ENCODE measurements at regions not wholly inside any gene's neighbourhood (a gene's known extent, or its start where the extent isn't known, plus 50 kb on each side); places are given as distances from the start of the nearest gene placed in this dataset.

DNA sequence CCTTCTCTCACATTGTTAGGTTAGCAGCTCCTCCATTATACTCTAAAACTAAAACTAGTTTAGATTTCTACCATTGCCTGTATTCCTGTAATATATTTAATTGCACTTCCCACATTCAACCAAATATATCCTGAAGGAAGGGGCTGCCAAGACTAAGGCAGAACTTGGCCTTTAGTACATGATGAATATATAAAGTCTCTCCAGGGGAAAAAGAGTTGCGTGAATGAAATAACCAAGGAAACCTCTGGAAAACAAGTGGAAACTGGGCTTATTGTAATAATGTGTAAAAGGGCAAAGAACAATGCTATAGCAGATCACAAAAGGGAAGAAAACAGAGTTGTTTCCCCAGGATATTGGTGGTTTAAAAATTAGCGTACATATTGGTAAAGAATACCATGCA is 1012.5 kb upstream of the PRMT6 start:
- no peaks in the 10 kb centered on the region for H3K4me1 ChIP-seq (ENCODE audit: control insufficient read depth in 3 of 3, insufficient read depth in 2 of 3, low read depth in 1 of 3, low read length in 2 of 3)
- DNase-seq (no peak), FAIRE-seq (no peak)
- no peaks in the 10 kb centered on the region for H3K27me3 ChIP-seq (ENCODE audit: control insufficient read depth in 3 of 3, insufficient read depth in 3 of 3, low read length in 3 of 3)
- 90 to 95% (median 95%) methylated on average over 2 of the region's 2 CpGs for WGBS, 3 donors
- no peaks in the 10 kb centered on the region for H3K36me3 ChIP-seq (ENCODE audit: control insufficient read depth in 3 of 3, insufficient read depth in 2 of 3, low read depth in 1 of 3, low read length in 3 of 3)
- H3K9me3 ChIP-seq (ENCODE audit: control insufficient read depth in 2 of 2, insufficient read depth in 1 of 2, low read depth in 1 of 2, low read length in 1 of 2) = no peaks in the 10 kb centered on the region
- no peak overlapping the region for H3K4me3 ChIP-seq (ENCODE audit: low read depth in 1 of 3, low read length in 3 of 3)
- no peak overlapping the region for H3K27ac ChIP-seq (ENCODE audit: low read depth in 1 of 3, low read length in 2 of 3)

DNA sequence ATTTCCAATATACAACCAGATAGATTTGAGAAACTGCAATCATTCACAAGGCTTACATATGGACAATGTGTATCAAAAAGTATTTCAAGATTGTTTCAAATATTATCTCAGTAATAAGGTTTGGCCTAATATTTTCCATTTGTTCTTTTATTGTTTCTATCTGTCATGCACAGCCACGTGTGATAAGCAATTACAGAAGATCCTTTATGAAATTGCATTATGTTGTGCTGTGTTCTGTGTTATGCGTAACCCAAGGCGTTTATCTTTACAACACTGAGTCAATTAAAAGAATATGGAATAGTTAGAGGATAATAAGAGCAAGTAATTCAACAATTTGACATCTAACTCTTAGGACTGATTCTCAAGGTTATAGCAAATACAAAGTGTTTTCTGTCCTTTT is 1009.3 kb upstream of the PRMT6 start:
- Histone ChIP-seq H3K9me3 (ENCODE audit: control insufficient read depth in 2 of 2, insufficient read depth in 1 of 2, low read depth in 1 of 2, low read length in 1 of 2) (no peaks in the 10 kb centered on the region), H3K4me1 (ENCODE audit: control insufficient read depth in 3 of 3, insufficient read depth in 2 of 3, low read depth in 1 of 3, low read length in 2 of 3) (no peaks in the 10 kb centered on the region), H3K4me3 (ENCODE audit: low read depth in 1 of 3, low read length in 3 of 3) (no peak overlapping the region), H3K27ac (ENCODE audit: low read depth in 1 of 3, low read length in 2 of 3) (no peak overlapping the region), H3K27me3 (ENCODE audit: control insufficient read depth in 3 of 3, insufficient read depth in 3 of 3, low read length in 3 of 3) (no peaks in the 10 kb centered on the region), H3K36me3 (ENCODE audit: control insufficient read depth in 3 of 3, insufficient read depth in 2 of 3, low read depth in 1 of 3, low read length in 3 of 3) (no peaks in the 10 kb centered on the region)
- FAIRE-seq (no peak), DNase-seq (no peak)
- WGBS, 3 donors = 60 to 72% (median 62%) methylated on average over 3 of the region's 3 CpGs

DNA sequence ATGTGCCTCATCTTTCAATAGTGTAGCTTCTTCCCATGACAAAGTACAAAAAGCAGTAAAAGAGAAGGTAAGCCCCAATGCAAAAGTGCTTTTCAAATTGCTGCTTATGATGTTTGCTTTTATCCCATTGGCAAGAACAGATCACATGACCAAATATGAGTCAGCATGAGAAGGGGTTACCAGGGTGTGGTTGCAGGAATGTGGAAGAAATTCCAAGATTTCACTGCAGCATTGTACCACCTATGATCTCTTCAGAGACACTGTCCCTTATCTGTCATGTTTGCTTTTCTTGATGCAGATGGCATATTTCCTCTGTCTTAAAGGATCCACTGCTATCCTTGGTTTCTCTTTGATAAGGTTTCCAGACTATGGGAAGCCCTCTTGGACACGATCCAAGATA is 1006.9 kb upstream of the PRMT6 start:
- FAIRE-seq (no peak), DNase-seq (no peak)
- H3K9me3 ChIP-seq (ENCODE audit: control insufficient read depth in 2 of 2, insufficient read depth in 1 of 2, low read depth in 1 of 2, low read length in 1 of 2) = no peaks in the 10 kb centered on the region
- H3K4me3 ChIP-seq (ENCODE audit: low read depth in 1 of 3, low read length in 3 of 3) = no peak overlapping the region
- no peaks in the 10 kb centered on the region for H3K36me3 ChIP-seq (ENCODE audit: control insufficient read depth in 3 of 3, insufficient read depth in 2 of 3, low read depth in 1 of 3, low read length in 3 of 3)
- 10 to 33% (median 11%) methylated on average over 1 of the region's 1 CpG for WGBS, 3 donors
- no peaks in the 10 kb centered on the region for H3K4me1 ChIP-seq (ENCODE audit: control insufficient read depth in 3 of 3, insufficient read depth in 2 of 3, low read depth in 1 of 3, low read length in 2 of 3)
- H3K27ac ChIP-seq (ENCODE audit: low read depth in 1 of 3, low read length in 2 of 3) = no peak overlapping the region
- H3K27me3 ChIP-seq (ENCODE audit: control insufficient read depth in 3 of 3, insufficient read depth in 3 of 3, low read length in 3 of 3) = no peaks in the 10 kb centered on the region

DNA sequence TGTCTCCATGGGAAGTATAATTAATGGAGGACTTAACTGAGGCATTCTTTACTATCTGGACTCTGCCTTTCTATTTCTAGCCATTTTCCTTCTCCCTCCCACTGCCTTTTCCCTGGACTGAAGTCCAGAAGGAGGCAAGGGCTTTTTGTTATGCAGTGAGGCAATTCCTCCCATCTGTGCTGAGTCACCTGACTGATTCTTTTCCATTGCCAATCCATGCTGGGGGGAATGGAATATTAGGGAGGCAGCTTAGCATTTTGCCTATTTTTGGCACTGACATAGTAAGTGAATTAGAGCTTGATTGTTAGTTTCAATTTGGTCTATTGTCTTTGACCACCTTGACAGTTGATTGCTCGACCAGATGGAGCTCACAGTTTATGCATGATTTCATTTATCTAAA is 1000.6 kb upstream of the PRMT6 start:
- H3K27me3 ChIP-seq (ENCODE audit: control insufficient read depth in 3 of 3, insufficient read depth in 3 of 3, low read length in 3 of 3) = no peaks in the 10 kb centered on the region
- FAIRE-seq (no peak), DNase-seq (no peak)
- no peaks in the 10 kb centered on the region for H3K9me3 ChIP-seq (ENCODE audit: control insufficient read depth in 2 of 2, insufficient read depth in 1 of 2, low read depth in 1 of 2, low read length in 1 of 2)
- H3K36me3 ChIP-seq (ENCODE audit: control insufficient read depth in 3 of 3, insufficient read depth in 2 of 3, low read depth in 1 of 3, low read length in 3 of 3) = no peaks in the 10 kb centered on the region
- no peak overlapping the region for H3K27ac ChIP-seq (ENCODE audit: low read depth in 1 of 3, low read length in 2 of 3)
- H3K4me1 ChIP-seq (ENCODE audit: control insufficient read depth in 3 of 3, insufficient read depth in 2 of 3, low read depth in 1 of 3, low read length in 2 of 3) = no peaks in the 10 kb centered on the region
- WGBS, 3 donors = 33 to 63% (median 43%) methylated on average over 1 of the region's 1 CpG
- no peak overlapping the region for H3K4me3 ChIP-seq (ENCODE audit: low read depth in 1 of 3, low read length in 3 of 3)

DNA sequence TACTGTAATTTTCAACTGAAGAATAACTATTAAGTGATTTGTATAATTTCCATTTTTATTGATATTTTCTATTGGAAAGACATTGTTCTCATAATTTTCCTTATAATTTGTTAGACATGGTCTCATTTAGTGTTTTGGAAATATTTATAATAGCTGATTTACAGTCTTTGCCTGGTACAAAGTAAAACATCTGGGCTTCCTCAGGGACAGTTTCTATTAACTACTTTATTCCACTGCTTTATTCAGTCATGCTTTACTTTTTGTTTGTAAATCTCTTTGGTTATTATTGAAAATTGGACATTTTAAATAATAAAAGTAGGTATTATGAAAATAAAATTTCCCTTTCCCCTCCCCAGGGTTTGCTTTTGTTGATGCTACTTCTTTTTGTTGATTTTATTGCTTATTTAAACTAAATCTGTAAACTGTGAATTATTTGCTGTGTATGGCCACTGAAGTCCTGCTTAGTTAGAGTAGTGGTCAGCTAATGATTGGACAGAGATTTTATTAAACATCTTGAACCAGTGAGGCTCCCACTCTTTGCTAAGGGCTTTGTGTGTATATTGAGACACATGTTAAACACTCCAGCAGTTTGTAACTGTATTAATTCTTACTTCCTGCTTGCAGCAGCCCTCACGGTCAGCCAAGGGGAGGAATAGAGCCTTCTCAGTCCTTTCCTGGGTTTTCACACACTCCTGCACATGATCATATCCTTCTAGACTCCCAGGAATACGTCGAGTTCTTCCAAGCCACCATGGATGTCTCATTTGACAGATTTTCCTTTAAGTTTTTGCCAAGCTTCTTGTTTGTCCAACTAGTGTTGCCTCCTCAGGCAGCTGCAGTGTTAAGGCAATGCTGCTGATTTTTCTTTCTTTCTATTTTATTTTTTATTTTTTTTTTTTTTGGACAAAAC is 994.6 kb upstream of the PRMT6 start:
- H3K27ac ChIP-seq (ENCODE audit: low read depth in 1 of 3, low read length in 2 of 3) = no peak overlapping the region
- DNase-seq (peak in 1 of 2 donors; percentile 3), FAIRE-seq (no peak)
- H3K4me1 ChIP-seq (ENCODE audit: control insufficient read depth in 3 of 3, insufficient read depth in 2 of 3, low read depth in 1 of 3, low read length in 2 of 3) = no peaks in the 10 kb centered on the region
- 29 to 43% (median 42%) methylated on average over 3 of the region's 3 CpGs for WGBS, 3 donors
- no peak overlapping the region for H3K4me3 ChIP-seq (ENCODE audit: low read depth in 1 of 3, low read length in 3 of 3)
- H3K9me3 ChIP-seq (ENCODE audit: control insufficient read depth in 2 of 2, insufficient read depth in 1 of 2, low read depth in 1 of 2, low read length in 1 of 2) = no peaks in the 10 kb centered on the region
- H3K36me3 ChIP-seq (ENCODE audit: control insufficient read depth in 3 of 3, insufficient read depth in 2 of 3, low read depth in 1 of 3, low read length in 3 of 3) = no peaks in the 10 kb centered on the region
- H3K27me3 ChIP-seq (ENCODE audit: control insufficient read depth in 3 of 3, insufficient read depth in 3 of 3, low read length in 3 of 3) = no peaks in the 10 kb centered on the region

DNA sequence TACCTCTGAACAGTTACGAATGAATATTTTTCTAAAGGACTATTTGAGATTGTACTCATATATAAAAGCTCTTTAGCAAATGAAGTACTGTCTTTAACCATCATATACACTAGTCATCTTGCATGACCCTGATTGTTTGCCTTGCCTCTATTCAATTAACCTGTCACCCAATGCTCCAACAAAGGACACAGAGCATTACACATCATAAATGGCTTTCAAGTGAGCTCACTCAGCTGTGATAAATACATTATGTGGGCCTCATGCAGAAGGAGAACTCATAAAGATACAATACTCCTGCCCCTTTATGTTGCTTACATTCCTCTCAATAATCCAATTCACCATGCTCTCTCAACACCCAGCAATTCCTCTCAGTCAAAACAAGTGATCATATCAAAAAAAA is 993.0 kb upstream of the PRMT6 start:
- H3K36me3 ChIP-seq (ENCODE audit: control insufficient read depth in 3 of 3, insufficient read depth in 2 of 3, low read depth in 1 of 3, low read length in 3 of 3) = no peaks in the 10 kb centered on the region
- H3K4me3 ChIP-seq (ENCODE audit: low read depth in 1 of 3, low read length in 3 of 3) = no peak overlapping the region
- H3K9me3 ChIP-seq (ENCODE audit: control insufficient read depth in 2 of 2, insufficient read depth in 1 of 2, low read depth in 1 of 2, low read length in 1 of 2) = no peaks in the 10 kb centered on the region
- H3K4me1 ChIP-seq (ENCODE audit: control insufficient read depth in 3 of 3, insufficient read depth in 2 of 3, low read depth in 1 of 3, low read length in 2 of 3) = no peaks in the 10 kb centered on the region
- H3K27ac ChIP-seq (ENCODE audit: low read depth in 1 of 3, low read length in 2 of 3) = no peak overlapping the region
- no peak for DNase-seq
- 88 to 95% (median 91%) methylated on average over 1 of the region's 1 CpG for WGBS, 3 donors
- FAIRE-seq = no peak
- H3K27me3 ChIP-seq (ENCODE audit: control insufficient read depth in 3 of 3, insufficient read depth in 3 of 3, low read length in 3 of 3) = no peaks in the 10 kb centered on the region

DNA sequence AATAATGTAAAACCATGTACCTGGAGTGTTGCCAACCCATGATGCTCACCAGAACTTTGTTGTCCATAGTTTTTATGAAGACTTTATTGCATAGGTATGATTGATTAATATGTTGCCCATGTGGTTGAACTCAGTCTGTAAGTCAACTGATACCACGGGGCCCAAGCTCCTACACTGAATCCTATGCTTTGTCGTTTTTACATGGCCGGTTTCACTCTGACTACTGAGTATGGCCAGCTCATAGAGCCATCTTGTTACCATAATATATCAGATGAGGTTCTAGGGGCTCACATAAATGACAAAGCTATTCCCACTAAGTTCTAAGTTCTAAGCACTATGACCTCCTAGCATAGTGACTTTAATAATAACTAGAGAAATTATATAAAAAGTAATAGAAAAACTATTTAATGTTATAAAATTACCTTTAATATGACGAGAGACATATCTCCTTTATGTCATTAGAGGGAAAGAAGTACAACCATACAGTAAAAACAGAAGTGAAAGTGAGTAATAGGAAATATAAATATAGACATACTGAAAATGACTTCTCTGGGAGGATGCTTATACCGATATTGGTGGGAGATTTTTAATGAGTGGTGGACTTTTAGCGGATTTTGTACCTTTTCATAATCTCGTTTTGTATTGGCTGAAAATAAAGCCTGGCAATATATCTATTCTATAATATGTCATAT is 983.4 kb upstream of the PRMT6 start:
- H3K27me3 ChIP-seq (ENCODE audit: control insufficient read depth in 3 of 3, insufficient read depth in 3 of 3, low read length in 3 of 3) = no peaks in the 10 kb centered on the region
- WGBS, 3 donors = 64 to 77% (median 72%) methylated on average over 7 of the region's 7 CpGs
- no peak for DNase-seq
- no peaks in the 10 kb centered on the region for H3K4me1 ChIP-seq (ENCODE audit: control insufficient read depth in 3 of 3, insufficient read depth in 2 of 3, low read depth in 1 of 3, low read length in 2 of 3)
- H3K36me3 ChIP-seq (ENCODE audit: control insufficient read depth in 3 of 3, insufficient read depth in 2 of 3, low read depth in 1 of 3, low read length in 3 of 3) = no peaks in the 10 kb centered on the region
- no peak for FAIRE-seq
- H3K27ac ChIP-seq (ENCODE audit: low read depth in 1 of 3, low read length in 2 of 3) = no peak overlapping the region
- no peak overlapping the region for H3K4me3 ChIP-seq (ENCODE audit: low read depth in 1 of 3, low read length in 3 of 3)
- no peaks in the 10 kb centered on the region for H3K9me3 ChIP-seq (ENCODE audit: control insufficient read depth in 2 of 2, insufficient read depth in 1 of 2, low read depth in 1 of 2, low read length in 1 of 2)

DNA sequence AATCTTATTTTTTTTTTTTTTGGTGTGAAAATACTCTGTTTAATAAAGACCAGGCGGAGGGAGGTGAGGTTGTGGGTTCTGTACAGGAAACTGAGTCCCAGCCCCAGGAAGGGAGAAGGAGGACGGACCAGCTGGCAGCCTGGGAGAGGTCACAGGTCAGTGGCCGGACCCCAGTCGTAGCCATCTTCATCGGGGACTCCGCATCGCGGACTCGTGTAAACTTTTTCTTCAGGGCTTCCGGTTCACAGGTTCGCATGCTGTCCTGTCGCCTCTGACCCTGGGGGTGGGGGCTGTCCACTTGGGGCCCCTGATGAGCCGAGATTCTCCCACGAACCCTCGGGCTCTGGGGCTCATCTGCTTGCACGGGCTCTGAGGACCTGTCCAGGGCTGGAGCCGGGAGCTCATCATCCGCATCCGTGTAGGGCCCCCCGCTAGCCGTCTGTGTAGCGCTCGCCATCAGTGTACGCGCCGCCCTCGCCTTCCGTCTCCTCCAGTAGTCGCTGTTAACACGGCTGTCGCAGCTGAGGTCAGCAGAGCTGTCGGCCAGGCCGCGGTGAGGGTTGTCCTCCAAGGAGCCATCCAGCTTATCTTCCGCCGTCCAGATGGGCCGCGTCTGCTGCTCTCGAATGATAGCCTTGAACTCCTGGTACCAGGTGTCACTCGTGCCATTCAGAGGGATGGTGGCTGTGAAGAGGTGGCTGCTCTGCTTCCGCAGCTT is 975.7 kb upstream of the PRMT6 start:
- 29 to 45% (median 41%) methylated on average over 41 of the region's 41 CpGs for WGBS, 3 donors
- no peak for DNase-seq
- Histone ChIP-seq H3K9me3 (ENCODE audit: control insufficient read depth in 2 of 2, insufficient read depth in 1 of 2, low read depth in 1 of 2, low read length in 1 of 2) (no peaks in the 10 kb centered on the region), H3K27me3 (ENCODE audit: control insufficient read depth in 3 of 3, insufficient read depth in 3 of 3, low read length in 3 of 3) (peaks cover 0 to 3% (median 2%) of the 10 kb centered on the region in 3 donors), H3K4me1 (ENCODE audit: control insufficient read depth in 3 of 3, insufficient read depth in 2 of 3, low read depth in 1 of 3, low read length in 2 of 3) (no peaks in the 10 kb centered on the region), H3K4me3 (ENCODE audit: low read depth in 1 of 3, low read length in 3 of 3) (no peak overlapping the region), H3K27ac (ENCODE audit: low read depth in 1 of 3, low read length in 2 of 3) (no peak overlapping the region), H3K36me3 (ENCODE audit: control insufficient read depth in 3 of 3, insufficient read depth in 2 of 3, low read depth in 1 of 3, low read length in 3 of 3) (no peaks in the 10 kb centered on the region)
- no peak for FAIRE-seq
